Right cardiac atrium (tissue), 5 donors: ENCODE measurements at regions not wholly inside any gene's neighbourhood (a gene's known extent, or its start where the extent isn't known, plus 50 kb on each side); places are given as distances from the start of the nearest gene placed in this dataset.
"Not testable (repeated sequence)": the region's sequence is repeated elsewhere in the genome, so short reads cannot be mapped to it uniquely, and the experiment has no call there.

Experiments used
- ATAC-seq, 2 donors: fragments of 200-7000 bp; cut with Tn5 transposase; one replicate each; pipeline versions ENCODE4 v1.8.0 to v1.9.1; 2020; ENCODE audit warnings: moderate library complexity in 2 of 2, mild to moderate bottlenecking in 1 of 2
- DNase-seq, 3 donors: peaks; one replicate each; pipeline ENCODE4 v3.0.0-alpha.2; 2020
- H3K27ac ChIP-seq: one replicate; pipeline ENCODE4 v1.5.1; 2013; ENCODE audit warnings: mild to moderate bottlenecking, low read length, control low read depth, moderate library complexity
- H3K27me3 ChIP-seq: one replicate; pipeline ENCODE4 v1.6.1; 2013; ENCODE audit not compliant: control insufficient read depth, insufficient read depth
- H3K4me1 ChIP-seq: one replicate; pipeline ENCODE4 v1.6.1; 2013; ENCODE audit warnings: low read length; ENCODE audit not compliant: control insufficient read depth, insufficient read depth
- H3K4me3 ChIP-seq: one replicate; pipeline ENCODE4 v1.5.1; 2013; ENCODE audit warnings: low read length, control low read depth
- H3K9me3 ChIP-seq: one replicate; pipeline ENCODE4 v1.6.1; 2013; ENCODE audit warnings: low read length; ENCODE audit not compliant: control insufficient read depth
- WGBS: extraction: QIAGEN DNeasy Blood & Tissue Kit; methylation state at CpG from one replicate; pipeline ENCODE4 v1.1.7; 2013; 5-methylcytosine and 5-hydroxymethylcytosine counted together
- intact Hi-C, 4 donors: fragments of 100-400 bp; cut with DNase I; formaldehyde crosslinking; loops; one replicate each; pipeline versions ENCODE4 v1.11.0 to v1.14.0; 2022 to 2023
- donor health status: healthy with polysubstance abuse.
- donor health status: DM: no; HTN: yes; CAD: no.
- donor health status: DM: no; HTN: no; CAD: no.
- donor health status: DM: no; HTN: yes; CAD: no; lungs with severe emphysema.
- donor health status: DM: yes; HTN: yes; CAD: no.

GRCh38 chr12:64552510-64552909 is 57.8 kb upstream of the RASSF3 start:
- 92% methylated on average over 7 of the region's 7 CpGs for WGBS
- H3K4me3 ChIP-seq, H3K27me3 ChIP-seq, H3K27ac ChIP-seq, DNase-seq, H3K4me1 ChIP-seq, H3K9me3 ChIP-seq, ATAC-seq: not testable (repeated sequence)
- intact Hi-C loops: loop anchor here in 2 of 4 donors (10.0 kb wide), 1 partner anchor 52 kb away; no protein-coding TSS in a partner anchor

GRCh38 chr12:64553689-64554088 is 56.6 kb upstream of the RASSF3 start:
- not testable (repeated sequence) for H3K4me1 ChIP-seq, DNase-seq, H3K27ac ChIP-seq, H3K27me3 ChIP-seq, H3K9me3 ChIP-seq, H3K4me3 ChIP-seq, ATAC-seq
- 95% methylated on average over 2 of the region's 2 CpGs for WGBS
- intact Hi-C loops: loop anchor here in 2 of 4 donors (10.0 kb wide), 1 partner anchor 51 kb away; no protein-coding TSS in a partner anchor

- intact Hi-C loops: loop anchor here in 2 of 4 donors (10.0 kb wide), 1 partner anchor 49 kb away; no protein-coding TSS in a partner anchor
- DNase-seq (no peak), ATAC-seq (no peak)
- Histone ChIP-seq H3K27me3 (no peaks in the 10 kb centered on the region), H3K4me3 (no peak overlapping the region), H3K9me3 (no peaks in the 10 kb centered on the region), H3K4me1 (no peaks in the 10 kb centered on the region), H3K27ac (no peak overlapping the region)
- WGBS: 85% methylated on average over 4 of the region's 4 CpGs
These were observed 54.1 kb upstream of the RASSF3 start for GRCh38 chr12:64556231-64556630.

GRCh38 chr12:64558754-64559153 is 51.5 kb upstream of the RASSF3 start:
- 75% methylated on average over 7 of the region's 7 CpGs for WGBS
- ATAC-seq (no peak), DNase-seq (no peak)
- Histone ChIP-seq H3K4me3 (no peak overlapping the region), H3K4me1 (no peaks in the 10 kb centered on the region), H3K9me3 (no peaks in the 10 kb centered on the region), H3K27ac (no peak overlapping the region), H3K27me3 (no peaks in the 10 kb centered on the region)
- intact Hi-C loops: loop anchor here in 2 of 4 donors (10.0 kb wide), 1 partner anchor 46 kb away; no protein-coding TSS in a partner anchor

GRCh38 chr12:64560396-64561301 is 49.6 kb upstream of the RASSF3 start:
- H3K9me3 ChIP-seq: no peaks in the 10 kb centered on the region
- 56% methylated on average over 12 of the region's 12 CpGs for WGBS
- H3K4me1 ChIP-seq: no peaks in the 10 kb centered on the region
- no peak overlapping the region for H3K27ac ChIP-seq
- intact Hi-C loops: loop anchor here in 1 of 4 donors (5.0 kb wide), 1 partner anchor 42 kb away; no protein-coding TSS in a partner anchor
- H3K4me3 ChIP-seq: no peak overlapping the region
- ATAC-seq (peak; percentile 21 to 24), DNase-seq (no peak)
- H3K27me3 ChIP-seq: no peaks in the 10 kb centered on the region
